MG63 (cell line): ENCODE measurements at regions not wholly inside any gene's neighbourhood (a gene's known extent, or its start where the extent isn't known, plus 50 kb on each side); places are given as distances from the start of the nearest gene placed in this dataset.
"Not testable (repeated sequence)": the region's sequence is repeated elsewhere in the genome, so short reads cannot be mapped to it uniquely, and the experiment has no call there.

Source experiments
- DNase-seq: peaks from one replicate; pipeline ENCODE4 v3.0.0-alpha.2; 2020
- H3K27me3 ChIP-seq: fragments of 250-450 bp; sonication (Bioruptor Pico); 2 replicates; pipeline ENCODE4 v1.5.1; 2020; ENCODE audit warnings: mild to moderate bottlenecking, moderate library complexity
- H3K36me3 ChIP-seq: fragments of 250-450 bp; sonication (Bioruptor Pico); 2 replicates; pipeline ENCODE4 v1.5.1; 2020; ENCODE audit warnings: mild to moderate bottlenecking, moderate library complexity
- H3K4me3 ChIP-seq: fragments of 250-450 bp; sonication (Bioruptor Pico); 2 replicates; pipeline ENCODE4 v1.5.1; 2020; ENCODE audit warnings: mild to moderate bottlenecking, moderate library complexity
- H3K9me3 ChIP-seq: fragments of 250-450 bp; sonication (Bioruptor Pico); 2 replicates; pipeline ENCODE4 v1.5.1; 2020; ENCODE audit warnings: mild to moderate bottlenecking, moderate library complexity

- H3K4me3 ChIP-seq, result no peak overlapping the region
- no peaks in the 10 kb centered on the region for H3K27me3 ChIP-seq
- no peaks in the 10 kb centered on the region for H3K36me3 ChIP-seq
- DNase-seq, result no peak
- no peaks in the 10 kb centered on the region for H3K9me3 ChIP-seq
Measured at GRCh38 chr3:82198009-82198408, 436.6 kb upstream of the GBE1 start.

DNA sequence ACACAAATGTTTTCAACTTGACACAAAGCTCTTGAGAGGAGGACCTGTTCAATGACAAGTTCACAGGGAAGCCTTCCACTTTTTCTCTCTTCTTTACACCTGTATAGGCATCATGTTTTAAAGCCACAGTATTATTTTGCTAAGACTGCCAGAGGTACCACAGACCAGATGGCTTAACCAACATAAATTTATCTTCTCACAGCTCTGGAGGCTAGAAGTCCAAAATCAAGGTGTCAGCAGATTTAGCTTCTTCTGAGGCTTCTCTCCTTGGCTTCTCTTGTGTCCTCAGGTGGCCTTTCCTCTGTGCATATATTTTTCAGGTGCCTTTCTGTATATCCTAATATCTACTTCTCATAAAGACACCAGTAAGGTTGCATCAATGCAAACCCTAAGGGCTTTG is 435.2 kb upstream of the GBE1 start:
- Histone ChIP-seq H3K27me3 (no peaks in the 10 kb centered on the region), H3K4me3 (no peak overlapping the region), H3K36me3 (no peaks in the 10 kb centered on the region), H3K9me3 (no peaks in the 10 kb centered on the region)
- DNase-seq, result no peak

DNA sequence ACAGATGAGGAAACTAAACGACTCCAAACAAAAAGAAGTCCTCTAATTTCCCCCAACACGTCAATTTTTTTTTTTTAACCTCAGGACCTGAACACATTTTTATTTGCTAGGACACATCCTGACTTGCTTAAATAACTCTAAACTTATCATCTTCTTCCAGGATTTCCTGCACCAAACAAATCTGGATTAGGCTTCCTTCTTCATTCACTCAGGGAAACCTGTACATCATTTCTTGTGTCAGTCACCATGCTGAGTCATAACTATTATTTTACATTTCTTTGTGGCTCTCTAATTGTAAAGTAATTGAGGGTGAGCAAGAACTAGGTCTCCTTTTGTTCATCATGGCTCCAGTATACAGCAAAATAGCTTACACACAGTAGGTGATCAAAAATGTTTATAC is 433.4 kb upstream of the GBE1 start:
- H3K9me3 ChIP-seq, result no peaks in the 10 kb centered on the region
- no peak for DNase-seq
- H3K27me3 ChIP-seq, result no peaks in the 10 kb centered on the region
- no peaks in the 10 kb centered on the region for H3K36me3 ChIP-seq
- no peak overlapping the region for H3K4me3 ChIP-seq

- H3K36me3 ChIP-seq, result no peaks in the 10 kb centered on the region
- no peaks in the 10 kb centered on the region for H3K9me3 ChIP-seq
- H3K4me3 ChIP-seq, result no peak overlapping the region
- no peak for DNase-seq
- H3K27me3 ChIP-seq, result no peaks in the 10 kb centered on the region
Measured at GRCh38 chr3:82186017-82186416, 424.6 kb upstream of the GBE1 start.

GRCh38 chr3:82179291-82179690 is 417.8 kb upstream of the GBE1 start:
- Histone ChIP-seq H3K4me3 (no peak overlapping the region), H3K9me3 (no peaks in the 10 kb centered on the region), H3K27me3 (no peaks in the 10 kb centered on the region), H3K36me3 (no peaks in the 10 kb centered on the region)
- no peak for DNase-seq

GRCh38 chr3:82178291-82178690 is 416.8 kb upstream of the GBE1 start:
- no peak overlapping the region for H3K4me3 ChIP-seq
- H3K9me3 ChIP-seq, result no peaks in the 10 kb centered on the region
- no peaks in the 10 kb centered on the region for H3K27me3 ChIP-seq
- no peak for DNase-seq
- no peaks in the 10 kb centered on the region for H3K36me3 ChIP-seq

DNA sequence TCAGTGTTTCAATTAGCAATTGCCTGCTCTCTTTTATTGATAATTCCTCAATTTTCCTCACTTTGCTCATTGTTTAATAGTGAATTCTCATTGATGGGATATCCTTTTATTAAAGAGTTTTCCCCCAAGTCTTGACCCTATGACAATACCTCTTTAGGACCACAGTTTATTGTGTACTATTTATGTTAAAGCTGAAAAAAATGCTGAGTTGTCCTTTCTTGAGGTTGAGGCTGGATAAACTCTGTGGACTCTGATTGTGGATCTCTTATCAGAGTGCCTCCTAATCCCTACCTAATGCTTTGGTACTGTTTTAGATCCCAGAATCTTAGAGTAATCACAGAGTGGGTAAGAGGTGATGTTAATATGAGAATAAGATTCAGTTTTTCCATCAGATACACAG is 416.3 kb upstream of the GBE1 start:
- Histone ChIP-seq H3K36me3 (no peaks in the 10 kb centered on the region), H3K27me3 (no peaks in the 10 kb centered on the region), H3K4me3 (no peak overlapping the region), H3K9me3 (no peaks in the 10 kb centered on the region)
- no peak for DNase-seq

- DNase-seq, result no peak
- H3K9me3 ChIP-seq, result no peaks in the 10 kb centered on the region
- no peaks in the 10 kb centered on the region for H3K27me3 ChIP-seq
- H3K36me3 ChIP-seq, result no peaks in the 10 kb centered on the region
- H3K4me3 ChIP-seq, result no peak overlapping the region
Measured at GRCh38 chr3:82165266-82165665, 403.8 kb upstream of the GBE1 start.

DNA sequence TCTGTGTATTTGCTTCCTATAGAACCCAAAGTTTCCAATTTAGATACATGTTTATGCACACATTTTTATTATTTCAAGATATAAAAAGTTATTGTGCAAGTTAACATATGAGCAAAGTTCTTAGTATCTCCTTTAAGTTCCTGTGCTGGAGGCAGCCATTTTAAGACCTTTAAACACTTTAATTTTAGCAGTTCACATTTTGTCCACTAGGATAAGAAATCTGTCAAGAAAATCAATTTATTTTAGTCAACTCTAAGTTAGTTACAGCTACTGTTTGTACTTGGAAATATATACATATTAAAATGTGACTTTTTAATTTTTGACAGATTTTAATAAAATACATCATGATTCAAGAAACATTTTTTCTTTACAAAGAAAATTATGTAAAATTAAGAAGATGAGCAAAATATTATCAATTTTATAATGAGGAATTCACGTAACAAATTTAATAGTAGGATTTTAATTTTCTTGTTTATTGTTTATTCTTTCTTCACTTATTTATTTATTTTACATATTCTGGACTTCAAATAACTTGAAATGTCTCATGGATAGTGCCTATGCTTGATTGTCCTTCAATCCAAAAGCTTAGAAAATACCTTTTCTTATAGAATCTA is 402.6 kb upstream of the GBE1 start:
- Histone ChIP-seq H3K9me3 (no peaks in the 10 kb centered on the region), H3K4me3 (no peak overlapping the region), H3K36me3 (no peaks in the 10 kb centered on the region), H3K27me3 (no peaks in the 10 kb centered on the region)
- DNase-seq, result no peak

DNA sequence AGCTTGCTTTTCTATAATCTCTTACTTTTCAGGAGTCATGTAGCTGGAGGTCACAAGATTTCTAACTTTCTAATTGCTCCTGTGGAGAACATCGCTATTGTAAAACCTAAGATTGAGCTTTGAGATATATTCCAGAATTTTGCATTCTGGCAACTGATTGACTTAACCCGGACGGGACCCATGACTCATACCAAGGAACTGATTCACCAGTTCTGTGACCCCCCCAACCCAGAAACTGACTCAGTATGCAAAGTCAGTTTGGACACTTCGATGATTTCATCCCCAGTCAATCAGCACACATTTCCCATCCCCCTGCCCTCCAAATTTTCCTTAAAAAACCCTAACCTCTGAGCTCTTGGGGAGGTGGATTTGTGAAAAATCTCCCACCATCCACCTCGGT is 396.5 kb upstream of the GBE1 start:
- no peaks in the 10 kb centered on the region for H3K36me3 ChIP-seq
- H3K4me3 ChIP-seq, result no peak overlapping the region
- no peaks in the 10 kb centered on the region for H3K9me3 ChIP-seq
- peak; percentile 57 for DNase-seq
- no peaks in the 10 kb centered on the region for H3K27me3 ChIP-seq

DNA sequence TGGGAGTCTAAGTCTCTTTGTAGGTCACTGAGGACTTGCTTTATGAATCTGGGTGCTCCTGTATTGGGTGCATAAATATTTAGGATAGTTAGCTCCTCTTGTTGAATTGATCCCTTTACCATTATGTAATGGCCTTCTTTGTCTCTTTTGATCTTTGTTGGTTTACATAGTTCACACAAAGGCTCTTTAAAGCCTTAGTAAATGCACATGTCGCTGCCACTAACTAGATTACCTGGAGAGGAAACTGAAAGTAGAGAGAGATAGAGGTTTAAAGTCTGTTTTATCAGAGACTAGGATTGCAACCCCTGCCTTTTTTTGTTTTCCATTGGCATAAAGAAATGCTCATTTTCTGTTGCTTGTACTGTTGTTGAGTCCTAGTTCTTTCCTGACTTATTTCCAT is 392.4 kb upstream of the GBE1 start:
- H3K36me3 ChIP-seq, H3K27me3 ChIP-seq, DNase-seq, H3K4me3 ChIP-seq, H3K9me3 ChIP-seq: not testable (repeated sequence)

DNA sequence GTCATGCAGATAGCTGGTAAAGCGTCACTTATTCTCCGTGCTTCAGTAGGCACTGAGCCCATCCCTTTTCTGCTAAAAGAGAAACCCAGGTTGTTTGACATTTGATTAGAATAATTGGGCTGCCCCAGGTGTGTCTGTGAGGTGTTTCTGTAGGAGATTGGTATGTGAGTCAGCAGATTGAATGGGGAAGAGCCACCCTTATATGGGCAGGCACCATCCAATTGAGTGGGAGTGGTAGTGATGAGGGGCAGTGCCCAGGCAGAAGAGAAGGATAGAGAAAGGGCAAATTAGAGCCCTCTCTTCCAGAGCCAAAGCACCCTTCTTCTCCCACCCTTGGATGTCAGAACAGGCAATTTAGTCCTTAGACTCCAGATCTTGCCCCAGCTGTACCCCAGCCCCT is 384.3 kb upstream of the GBE1 start:
- Histone ChIP-seq H3K27me3 (no peaks in the 10 kb centered on the region), H3K4me3 (no peak overlapping the region), H3K9me3 (no peaks in the 10 kb centered on the region), H3K36me3 (no peaks in the 10 kb centered on the region)
- DNase-seq, result no peak

DNA sequence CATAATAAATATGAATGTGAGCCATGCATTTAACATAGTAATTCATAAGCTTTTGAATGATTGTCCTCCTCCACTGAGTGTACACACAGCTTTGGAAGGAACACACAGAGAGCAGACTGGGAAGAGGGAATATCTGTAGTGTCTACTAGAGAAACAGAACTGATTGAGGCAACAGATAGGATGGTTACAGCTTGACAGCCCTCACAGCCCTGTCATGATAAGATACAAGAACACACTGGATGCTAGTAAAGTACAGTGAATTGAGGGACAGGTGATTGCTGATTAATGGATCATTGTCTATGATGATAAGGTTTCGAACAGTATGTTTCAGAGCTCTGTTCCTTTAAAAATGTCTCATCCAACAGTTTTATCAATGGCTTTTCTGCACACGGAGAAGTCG is 383.4 kb upstream of the GBE1 start:
- Histone ChIP-seq H3K9me3 (no peaks in the 10 kb centered on the region), H3K27me3 (no peaks in the 10 kb centered on the region), H3K36me3 (no peaks in the 10 kb centered on the region), H3K4me3 (no peak overlapping the region)
- no peak for DNase-seq

DNA sequence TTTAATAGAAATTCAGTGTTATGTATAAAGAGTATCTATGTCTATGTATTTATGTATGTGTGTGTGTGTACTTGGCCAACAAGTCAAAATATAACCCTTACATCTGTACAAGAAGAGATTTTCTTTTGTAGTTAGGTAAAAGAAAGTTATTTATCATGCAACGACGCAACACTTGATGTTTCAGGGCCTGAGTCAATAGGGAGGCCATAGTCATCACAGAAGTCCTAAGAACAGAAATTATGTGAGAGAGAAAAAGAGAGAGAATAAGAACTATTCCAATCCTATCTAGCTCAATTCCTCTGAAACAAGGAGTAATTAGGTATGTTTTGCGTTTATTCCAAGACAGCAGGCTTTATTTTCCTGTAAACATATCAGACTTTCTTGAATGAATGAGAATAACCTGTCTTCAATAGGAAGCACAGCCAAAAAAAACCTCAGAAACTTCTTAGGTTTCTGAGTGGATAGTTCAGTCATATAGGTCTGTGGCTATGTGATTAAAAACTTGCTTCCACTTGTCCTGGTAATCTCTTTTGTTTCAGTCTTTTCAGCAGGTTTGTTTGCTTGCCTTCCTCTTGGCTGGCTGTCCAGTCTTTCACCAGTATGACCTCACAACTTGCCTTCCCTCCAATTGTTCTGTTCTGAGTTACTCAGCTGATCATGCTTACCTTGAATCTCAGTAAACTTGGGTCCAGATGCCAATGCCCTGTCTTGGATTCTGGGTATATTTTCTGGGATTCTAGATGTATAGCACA is 382.4 kb upstream of the GBE1 start:
- Histone ChIP-seq H3K36me3 (no peaks in the 10 kb centered on the region), H3K27me3 (no peaks in the 10 kb centered on the region), H3K9me3 (no peaks in the 10 kb centered on the region), H3K4me3 (no peak overlapping the region)
- DNase-seq, result no peak

DNA sequence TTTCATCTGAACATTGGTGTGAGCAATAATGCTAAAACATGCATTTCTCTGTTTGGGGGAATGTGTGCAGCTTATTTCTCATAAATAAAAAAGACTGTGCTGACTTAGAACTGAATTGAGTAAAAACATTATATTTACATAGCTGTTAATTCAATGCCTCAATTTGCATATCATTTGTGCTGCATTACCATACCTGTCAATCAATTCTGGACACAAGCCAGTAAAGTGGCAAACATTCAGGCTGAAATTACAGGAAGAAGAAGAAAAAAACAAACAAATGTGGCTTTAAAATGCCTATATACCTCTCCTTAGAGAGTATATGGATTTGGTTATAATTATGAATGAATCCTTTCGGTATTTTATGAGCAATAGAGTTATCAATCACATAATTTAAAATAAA is 380.1 kb upstream of the GBE1 start:
- no peak for DNase-seq

GRCh38 chr3:82137861-82138260 is 376.4 kb upstream of the GBE1 start:
- H3K4me3 ChIP-seq, result no peak overlapping the region
- no peaks in the 10 kb centered on the region for H3K36me3 ChIP-seq
- no peaks in the 10 kb centered on the region for H3K9me3 ChIP-seq
- H3K27me3 ChIP-seq, result no peaks in the 10 kb centered on the region
- no peak for DNase-seq

More for the DNA sequence above, 380.1 kb upstream of the GBE1 start:
- Histone ChIP-seq H3K36me3 (no peaks in the 10 kb centered on the region), H3K27me3 (no peaks in the 10 kb centered on the region), H3K9me3 (no peaks in the 10 kb centered on the region), H3K4me3 (no peak overlapping the region)

- Histone ChIP-seq H3K36me3 (no peaks in the 10 kb centered on the region), H3K9me3 (no peaks in the 10 kb centered on the region), H3K4me3 (no peak overlapping the region), H3K27me3 (no peaks in the 10 kb centered on the region)
- DNase-seq, result no peak
Measured at GRCh38 chr3:82137050-82137449, 375.6 kb upstream of the GBE1 start.

- no peak overlapping the region for H3K4me3 ChIP-seq
- peak; percentile 7 for DNase-seq
- H3K36me3 ChIP-seq, result no peaks in the 10 kb centered on the region
- no peaks in the 10 kb centered on the region for H3K27me3 ChIP-seq
- no peaks in the 10 kb centered on the region for H3K9me3 ChIP-seq
Measured at GRCh38 chr3:82133070-82133606, 371.7 kb upstream of the GBE1 start.
